ENCODE measurements at regions not wholly inside any gene's neighbourhood (a gene's known extent, or its start where the extent isn't known, plus 50 kb on each side); places are given as distances from the start of the nearest gene placed in this dataset.

GRCh38 chr4:41375561-41375960, 118.8 kb downstream of the UCHL1 start:
- DNase-seq (ENCODE audit: low spot score), result no peak
- no peak for TF ChIP-seq CTCF (IDR thresholded peaks at IDR 0.05)
- no peak for ATAC-seq (ENCODE audit: low FRiP score)

- no peak for DNase-seq (ENCODE audit: low spot score)
- no peak for TF ChIP-seq CTCF (IDR thresholded peaks at IDR 0.05)
Observed at GRCh38 chr4:41377196-41377595, 120.5 kb downstream of the UCHL1 start.

GRCh38 chr4:41379230-41379629, 122.5 kb downstream of the UCHL1 start:
- DNase-seq (ENCODE audit: low spot score) (no peak), ATAC-seq (ENCODE audit: low FRiP score) (no peak)
- TF ChIP-seq CTCF (IDR thresholded peaks at IDR 0.05), result no peak

More at GRCh38 chr4:41377196-41377595, 120.5 kb downstream of the UCHL1 start:
- no peak for ATAC-seq (ENCODE audit: low FRiP score)

GRCh38 chr4:41380511-41381157, 123.9 kb downstream of the UCHL1 start:
- no peak for DNase-seq (ENCODE audit: low spot score)
- ATAC-seq (ENCODE audit: low FRiP score), result no peak
- no peak for TF ChIP-seq CTCF (IDR thresholded peaks at IDR 0.05)

- DNase-seq (ENCODE audit: low spot score), result no peak
- TF ChIP-seq CTCF (IDR thresholded peaks at IDR 0.05), result no peak
- ATAC-seq (ENCODE audit: low FRiP score), result no peak
Observed at GRCh38 chr4:41381384-41381783, 124.7 kb downstream of the UCHL1 start.

GRCh38 chr4:41384992-41385391, 128.3 kb downstream of the UCHL1 start:
- no peak for TF ChIP-seq CTCF (IDR thresholded peaks at IDR 0.05)
- no peak for ATAC-seq (ENCODE audit: low FRiP score)
- DNase-seq (ENCODE audit: low spot score), result no peak

GRCh38 chr4:41385481-41385880, 128.8 kb downstream of the UCHL1 start:
- no peak for TF ChIP-seq CTCF (IDR thresholded peaks at IDR 0.05)
- no peak for DNase-seq (ENCODE audit: low spot score)
- no peak for ATAC-seq (ENCODE audit: low FRiP score)

Measured in omental fat pad (tissue), 3 donors.